Kidney epithelial cell (primary cell): ENCODE measurements at regions not wholly inside any gene's neighbourhood (a gene's known extent, or its start where the extent isn't known, plus 50 kb on each side); places are given as distances from the start of the nearest gene placed in this dataset.

Experiments
- DNase-seq: peaks from one replicate; pipeline ENCODE4 v3.0.0-alpha.2; 2010; ENCODE audit warnings: low read depth
- H3K27me3 ChIP-seq: 2 replicates; pipeline ENCODE4 v1.6.0; 2011; ENCODE audit warnings: low read length; ENCODE audit not compliant: control insufficient read depth, insufficient read depth
- H3K36me3 ChIP-seq: 2 replicates; pipeline ENCODE4 v1.5.1; 2011; ENCODE audit warnings: low read length; ENCODE audit not compliant: control insufficient read depth, insufficient read depth
- H3K4me3 ChIP-seq: 2 replicates; pipeline ENCODE4 v1.5.1; 2011; ENCODE audit warnings: low read depth, mild to moderate bottlenecking, control low read depth, low read length
- CTCF ChIP-seq: IDR thresholded peaks from 2 replicates; pipeline ENCODE4 v1.5.1; 2011; ENCODE audit warnings: mild to moderate bottlenecking, moderate library complexity, low read length, control low read depth, inconsistent platforms; ENCODE audit not compliant: insufficient read depth, poor library complexity, severe bottlenecking

- Histone ChIP-seq H3K4me3 (no peak overlapping the region), H3K27me3 (no peaks in the 10 kb centered on the region), H3K36me3 (no peaks in the 10 kb centered on the region)
- DNase-seq, result no peak
- TF ChIP-seq CTCF, result no peak
These were observed 483.1 kb downstream of the CDH11 start for GRCh38 chr16:64638766-64639165.

GRCh38 chr16:64629622-64630021 lies 492.2 kb downstream of the CDH11 start:
- no peaks in the 10 kb centered on the region for H3K27me3 ChIP-seq
- no peak overlapping the region for H3K4me3 ChIP-seq
- H3K36me3 ChIP-seq, result no peaks in the 10 kb centered on the region
- no peak for DNase-seq
- TF ChIP-seq CTCF, result no peak

- TF ChIP-seq CTCF, result no peak
- H3K36me3 ChIP-seq, result no peaks in the 10 kb centered on the region
- H3K27me3 ChIP-seq, result no peaks in the 10 kb centered on the region
- H3K4me3 ChIP-seq, result no peak overlapping the region
- no peak for DNase-seq
These were observed 494.1 kb downstream of the CDH11 start for GRCh38 chr16:64627781-64628180.

GRCh38 chr16:64627288-64627687 lies 494.6 kb downstream of the CDH11 start:
- Histone ChIP-seq H3K27me3 (no peaks in the 10 kb centered on the region), H3K4me3 (no peak overlapping the region), H3K36me3 (no peaks in the 10 kb centered on the region)
- no peak for DNase-seq
- TF ChIP-seq CTCF, result no peak

GRCh38 chr16:64626776-64627175 lies 495.1 kb downstream of the CDH11 start:
- no peak for DNase-seq
- Histone ChIP-seq H3K27me3 (no peaks in the 10 kb centered on the region), H3K36me3 (no peaks in the 10 kb centered on the region), H3K4me3 (no peak overlapping the region)
- no peak for TF ChIP-seq CTCF

- Histone ChIP-seq H3K4me3 (no peak overlapping the region), H3K27me3 (no peaks in the 10 kb centered on the region), H3K36me3 (no peaks in the 10 kb centered on the region)
- DNase-seq, result no peak
- no peak for TF ChIP-seq CTCF
These were observed 500.2 kb downstream of the CDH11 start for GRCh38 chr16:64621616-64622015.
